ENCODE measurements at regions not wholly inside any gene's neighbourhood (a gene's known extent, or its start where the extent isn't known, plus 50 kb on each side); places are given as distances from the start of the nearest gene placed in this dataset.

- no peak overlapping the region for H3K4me3 ChIP-seq (ENCODE audit: low read depth, low read length)
- H3K79me2 ChIP-seq = no peaks in the 10 kb centered on the region
- no peaks in the 10 kb centered on the region for H3K27me3 ChIP-seq (ENCODE audit: control insufficient read depth, insufficient read depth, low read length)
- H3K4me1 ChIP-seq = no peaks in the 10 kb centered on the region
- no peak overlapping the region for H2AFZ ChIP-seq
- H3K9ac ChIP-seq = no peak overlapping the region
- no peaks in the 10 kb centered on the region for H3K9me3 ChIP-seq (ENCODE audit: control insufficient read depth, low read length)
- H3K36me3 ChIP-seq (ENCODE audit: control insufficient read depth, insufficient read depth, low read length) = no peaks in the 10 kb centered on the region
- H3K4me2 ChIP-seq (ENCODE audit: low read length) = no peak overlapping the region
- H3K27ac ChIP-seq = no peak overlapping the region
- no peak for TF ChIP-seq CTCF (IDR thresholded peaks at IDR 0.05)
These were observed 121.5 kb upstream of the NUDT6 start for GRCh38 chr4:123043793-123044425.

GRCh38 chr4:123046096-123046495 is 123.7 kb upstream of the NUDT6 start:
- no peak overlapping the region for H3K27ac ChIP-seq
- H3K9ac ChIP-seq = no peak overlapping the region
- no peaks in the 10 kb centered on the region for H3K4me1 ChIP-seq
- H3K36me3 ChIP-seq (ENCODE audit: control insufficient read depth, insufficient read depth, low read length) = no peaks in the 10 kb centered on the region
- H2AFZ ChIP-seq = no peak overlapping the region
- no peaks in the 10 kb centered on the region for H3K79me2 ChIP-seq
- H3K9me3 ChIP-seq (ENCODE audit: control insufficient read depth, low read length) = no peaks in the 10 kb centered on the region
- H3K4me3 ChIP-seq (ENCODE audit: low read depth, low read length) = no peak overlapping the region
- TF ChIP-seq CTCF (IDR thresholded peaks at IDR 0.05) = no peak
- H3K27me3 ChIP-seq (ENCODE audit: control insufficient read depth, insufficient read depth, low read length) = no peaks in the 10 kb centered on the region
- no peak overlapping the region for H3K4me2 ChIP-seq (ENCODE audit: low read length)

GRCh38 chr4:123050018-123050417 is 127.6 kb upstream of the NUDT6 start:
- Histone ChIP-seq H3K79me2 (no peaks in the 10 kb centered on the region), H3K9ac (no peak overlapping the region), H3K4me3 (ENCODE audit: low read depth, low read length) (no peak overlapping the region), H3K27me3 (ENCODE audit: control insufficient read depth, insufficient read depth, low read length) (no peaks in the 10 kb centered on the region), H3K9me3 (ENCODE audit: control insufficient read depth, low read length) (no peaks in the 10 kb centered on the region), H3K27ac (no peak overlapping the region), H3K36me3 (ENCODE audit: control insufficient read depth, insufficient read depth, low read length) (no peaks in the 10 kb centered on the region), H3K4me1 (no peaks in the 10 kb centered on the region), H2AFZ (no peak overlapping the region), H3K4me2 (ENCODE audit: low read length) (no peak overlapping the region)
- TF ChIP-seq CTCF (IDR thresholded peaks at IDR 0.05) = no peak

- Histone ChIP-seq H3K79me2 (no peaks in the 10 kb centered on the region), H3K4me1 (no peaks in the 10 kb centered on the region), H3K9me3 (ENCODE audit: control insufficient read depth, low read length) (no peaks in the 10 kb centered on the region), H3K4me2 (ENCODE audit: low read length) (no peak overlapping the region), H3K36me3 (ENCODE audit: control insufficient read depth, insufficient read depth, low read length) (no peaks in the 10 kb centered on the region), H2AFZ (no peak overlapping the region), H3K27ac (no peak overlapping the region), H3K4me3 (ENCODE audit: low read depth, low read length) (no peak overlapping the region), H3K9ac (no peak overlapping the region), H3K27me3 (ENCODE audit: control insufficient read depth, insufficient read depth, low read length) (no peaks in the 10 kb centered on the region)
- no peak for TF ChIP-seq CTCF (IDR thresholded peaks at IDR 0.05)
These were observed 129.6 kb upstream of the NUDT6 start for GRCh38 chr4:123052007-123052406.

GRCh38 chr4:123055943-123056342 is 133.5 kb upstream of the NUDT6 start:
- Histone ChIP-seq H3K9me3 (ENCODE audit: control insufficient read depth, low read length) (no peaks in the 10 kb centered on the region), H3K4me3 (ENCODE audit: low read depth, low read length) (no peak overlapping the region), H3K27ac (no peak overlapping the region), H3K27me3 (ENCODE audit: control insufficient read depth, insufficient read depth, low read length) (no peaks in the 10 kb centered on the region), H3K4me2 (ENCODE audit: low read length) (no peak overlapping the region), H3K79me2 (no peaks in the 10 kb centered on the region), H3K9ac (no peak overlapping the region), H3K4me1 (no peaks in the 10 kb centered on the region), H3K36me3 (ENCODE audit: control insufficient read depth, insufficient read depth, low read length) (no peaks in the 10 kb centered on the region), H2AFZ (no peak overlapping the region)
- TF ChIP-seq CTCF (IDR thresholded peaks at IDR 0.05) = no peak
